GM21825 (cell line): ENCODE measurements at regions not wholly inside any gene's neighbourhood (a gene's known extent, or its start where the extent isn't known, plus 50 kb on each side); places are given as distances from the start of the nearest gene placed in this dataset.
"Not testable (repeated sequence)": the region's sequence is repeated elsewhere in the genome, so short reads cannot be mapped to it uniquely, and the experiment has no call there.

Experiments used
- ATAC-seq: cut with Tn5 transposase; IDR thresholded peaks from one replicate; pipeline ENCODE4 v1.9.1; 2021; ENCODE audit warnings: mild to moderate bottlenecking, moderate library complexity; ENCODE audit not compliant: unreplicated experiment

DNA sequence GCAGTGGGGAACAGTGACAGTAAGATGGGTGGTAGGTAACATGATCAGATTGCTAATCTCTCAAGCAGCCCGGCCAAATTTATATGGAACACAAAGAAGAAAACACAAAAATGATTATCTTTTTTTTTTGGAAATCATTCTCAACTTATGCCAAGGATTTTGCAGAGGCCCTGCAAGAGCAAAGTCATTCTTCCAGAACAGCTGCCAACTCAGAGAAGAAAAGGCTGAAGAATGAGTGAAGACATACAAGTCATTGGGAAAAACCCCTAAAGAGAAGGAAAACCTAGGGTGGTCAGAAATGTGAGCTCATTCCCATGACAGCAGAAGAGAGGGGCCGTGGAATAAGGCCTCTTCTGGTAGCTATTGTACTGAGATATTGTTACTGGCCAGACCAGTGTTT lies 246.7 kb downstream of the SHOX2 start:
- no peak for ATAC-seq

DNA sequence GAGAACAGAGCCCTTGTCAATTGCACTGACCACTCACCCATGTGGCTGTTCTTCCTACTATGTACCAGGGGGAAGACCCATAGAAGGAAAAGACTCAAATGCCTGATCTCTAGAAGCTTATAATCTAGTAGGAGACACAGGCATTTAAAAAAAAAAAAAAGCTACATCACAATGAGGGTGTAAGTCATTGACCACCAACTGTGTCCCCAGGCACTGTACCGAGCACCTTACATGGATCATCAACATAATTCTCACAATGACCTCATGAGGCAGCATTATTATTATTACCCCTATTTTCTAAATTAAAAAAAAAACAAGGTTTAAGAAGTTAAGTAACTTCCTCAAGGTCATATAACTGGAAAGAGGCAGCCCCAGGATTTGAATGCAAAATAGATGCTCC lies 247.4 kb downstream of the SHOX2 start:
- no peak for ATAC-seq

DNA sequence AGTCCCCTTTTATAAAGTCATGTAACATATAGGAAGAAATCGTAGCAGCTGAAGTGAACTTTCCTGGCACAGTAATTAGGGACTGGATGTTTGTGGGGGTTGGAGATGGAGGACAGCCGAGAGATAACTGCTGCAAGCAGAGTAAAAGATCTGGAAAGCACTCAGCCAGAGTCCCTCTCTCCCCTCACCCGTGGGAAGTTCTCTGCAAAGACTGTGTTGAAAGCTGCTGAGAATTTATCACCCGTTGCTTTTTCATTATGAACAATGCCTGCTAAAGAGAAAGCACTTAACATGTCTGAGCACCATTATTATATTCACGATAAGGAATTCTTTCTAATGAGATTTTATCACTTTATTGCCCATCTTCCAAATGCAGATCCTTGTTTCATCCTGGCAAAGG lies 248.8 kb downstream of the SHOX2 start:
- ATAC-seq, result no peak

DNA sequence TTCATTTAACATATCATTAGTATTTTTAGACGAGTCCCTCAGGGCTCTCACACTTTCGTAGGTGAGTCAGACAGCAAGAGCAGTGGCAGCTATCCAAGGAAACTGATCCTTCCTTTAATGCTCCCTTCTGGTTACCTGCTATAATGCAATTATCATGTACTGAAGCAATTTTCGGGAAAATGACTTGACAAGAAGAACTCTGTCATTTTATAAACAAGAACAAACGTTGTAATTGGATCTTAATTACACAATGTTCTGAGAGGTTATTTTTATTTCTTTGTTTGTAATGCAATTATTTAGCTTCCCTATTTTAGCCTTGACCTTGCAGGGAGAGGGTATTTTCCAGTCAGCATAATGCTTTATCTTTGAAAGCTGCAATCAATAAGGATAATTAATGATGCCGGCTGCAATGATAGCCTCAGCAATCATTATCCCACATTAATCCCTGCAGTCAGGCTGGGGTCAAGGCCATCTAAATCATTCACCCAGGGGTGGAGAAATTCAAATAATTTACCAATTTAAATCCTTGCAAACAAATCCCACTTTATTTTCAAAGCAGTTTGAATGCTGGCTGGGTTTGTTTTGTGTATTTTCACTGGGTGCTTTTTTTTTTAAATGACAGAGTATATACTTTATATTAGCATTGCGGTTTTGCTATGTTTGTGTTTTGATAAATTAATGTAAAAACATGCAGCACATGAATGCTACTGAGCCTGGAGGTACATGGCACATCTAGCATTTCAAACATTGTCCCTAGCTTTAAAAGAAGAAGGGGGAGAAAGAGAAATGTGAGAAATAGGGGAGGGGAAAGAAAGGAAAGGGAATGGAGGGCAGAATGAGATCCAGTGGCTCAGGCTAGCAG lies 249.9 kb downstream of the SHOX2 start:
- ATAC-seq, result no peak

DNA sequence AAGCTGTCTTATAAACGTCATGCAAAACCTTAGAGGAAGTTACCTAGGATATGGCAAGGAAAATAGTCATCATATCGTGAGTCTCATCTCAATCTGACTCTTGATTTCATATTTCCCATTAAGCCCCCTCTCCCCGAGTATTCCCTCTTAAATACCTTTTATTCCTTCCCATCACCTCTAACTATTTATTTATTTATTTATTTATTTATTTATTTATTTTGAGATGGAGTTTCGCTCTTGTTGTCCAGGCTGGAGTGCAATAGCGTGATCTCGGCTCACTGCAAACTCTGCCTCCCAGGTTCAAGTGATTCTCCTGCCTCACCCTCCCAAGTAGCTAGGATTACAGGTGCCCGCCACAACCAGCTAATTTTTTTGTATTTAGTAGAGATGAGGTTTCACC lies 260.4 kb downstream of the SHOX2 start:
- ATAC-seq, result not testable (repeated sequence)

DNA sequence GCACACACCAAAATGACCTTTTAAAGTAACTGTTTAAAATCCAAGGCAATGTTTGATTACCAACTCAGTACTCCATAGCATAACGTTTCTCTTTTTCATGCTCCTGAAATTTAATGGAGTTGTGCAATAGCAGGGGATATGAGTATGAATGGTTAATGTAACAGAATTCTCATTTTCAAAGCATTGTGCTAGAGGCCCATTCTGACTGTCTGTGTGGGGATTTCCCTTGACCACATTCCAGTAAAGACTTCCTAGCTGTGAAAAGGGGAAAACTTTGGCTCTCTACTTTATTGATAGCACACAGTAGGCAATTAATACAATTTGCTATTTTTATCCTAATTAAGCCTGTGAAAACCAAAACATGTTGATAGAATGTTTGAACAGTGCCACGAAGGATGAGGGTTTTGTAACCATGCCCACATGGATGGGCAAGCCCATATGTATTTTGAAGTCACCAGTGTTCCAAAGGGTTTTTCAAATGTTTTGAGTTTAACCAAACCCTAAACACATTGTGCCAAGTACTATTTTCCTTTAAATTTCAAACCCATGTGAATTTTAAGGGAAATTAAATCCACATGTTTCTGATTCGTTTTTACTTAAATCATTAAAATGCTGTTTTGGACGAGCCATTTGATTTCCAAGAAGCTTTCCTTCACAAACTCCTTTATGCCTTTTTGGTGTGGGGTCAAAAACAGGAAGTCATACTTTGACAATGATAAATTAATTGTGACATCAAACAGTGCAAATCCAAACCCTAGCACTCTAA lies 261.2 kb downstream of the SHOX2 start:
- ATAC-seq, result no peak

DNA sequence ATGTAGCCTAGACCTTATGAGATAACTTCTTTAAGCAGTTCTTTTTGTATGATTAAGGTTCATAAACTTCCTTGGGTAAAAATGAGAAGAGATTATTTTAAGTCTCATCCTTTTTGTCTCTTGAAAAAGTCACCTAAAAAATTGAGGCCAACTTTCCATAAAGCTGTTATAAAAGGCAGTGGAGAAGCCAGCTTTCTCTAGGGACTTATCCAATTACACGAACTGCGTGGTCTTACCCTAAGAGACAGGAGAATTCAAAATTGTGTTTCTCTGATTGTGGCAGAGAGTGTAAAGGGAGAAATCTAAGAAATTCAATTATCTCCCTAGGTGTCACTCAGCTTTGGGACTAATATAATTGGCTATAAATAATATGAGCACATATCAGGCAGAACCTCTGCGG lies 262.0 kb downstream of the SHOX2 start:
- ATAC-seq, result no peak

DNA sequence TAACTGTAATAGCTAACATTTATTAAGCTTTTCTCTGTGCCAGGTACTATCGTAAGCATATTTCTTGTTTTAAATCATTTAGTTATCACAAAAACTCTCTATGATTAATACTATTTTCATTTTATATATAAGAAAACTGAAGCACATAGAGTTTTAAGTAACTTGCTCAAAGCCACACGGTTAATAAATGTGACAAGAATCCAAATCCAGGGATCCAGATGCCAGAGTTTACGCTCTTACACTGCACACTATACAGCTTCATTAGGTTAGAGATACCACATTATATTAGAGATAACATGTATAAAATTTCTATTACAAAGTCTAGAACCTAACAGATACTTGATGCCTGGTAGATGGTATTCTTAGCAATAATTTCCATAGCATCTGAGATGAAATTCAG lies 265.2 kb downstream of the SHOX2 start:
- ATAC-seq, result no peak

DNA sequence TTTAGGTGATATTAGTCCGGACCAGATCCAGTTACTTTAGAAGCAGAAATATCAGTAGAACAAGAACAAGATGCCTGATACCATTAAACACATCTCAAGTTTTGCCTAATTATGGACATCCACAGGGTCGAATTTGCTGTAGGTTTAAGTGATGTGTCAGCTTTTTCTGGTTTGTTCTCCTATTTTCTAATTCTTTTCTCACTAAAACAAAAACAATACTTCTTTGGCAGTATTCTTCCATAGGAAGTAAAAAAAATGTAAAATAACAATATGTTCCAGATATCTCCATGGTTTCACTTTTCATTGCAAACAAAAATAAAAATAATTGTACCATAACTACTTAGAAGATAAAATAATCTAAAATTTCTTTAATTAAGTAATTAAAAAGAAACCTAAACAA lies 265.7 kb downstream of the SHOX2 start:
- ATAC-seq, result no peak

DNA sequence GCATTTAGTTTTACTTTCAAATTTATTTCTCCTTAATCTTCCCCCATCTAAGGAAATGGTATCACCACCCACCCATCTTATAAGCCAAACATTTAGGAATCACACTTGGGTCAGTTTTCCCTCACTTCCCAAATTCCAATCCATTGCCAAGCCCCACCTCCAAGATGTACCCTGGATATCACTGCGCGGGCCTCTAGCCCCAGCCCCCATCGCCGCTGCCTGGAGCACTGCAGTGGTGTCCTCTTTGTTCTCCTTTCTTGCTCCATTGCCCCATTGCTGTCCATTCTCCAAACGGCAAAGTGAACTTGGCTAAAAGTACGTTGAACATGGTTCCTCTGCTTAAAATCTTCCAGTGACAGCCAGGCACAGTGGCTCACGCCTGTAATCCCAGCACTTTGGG lies 267.8 kb downstream of the SHOX2 start:
- ATAC-seq, result no peak

DNA sequence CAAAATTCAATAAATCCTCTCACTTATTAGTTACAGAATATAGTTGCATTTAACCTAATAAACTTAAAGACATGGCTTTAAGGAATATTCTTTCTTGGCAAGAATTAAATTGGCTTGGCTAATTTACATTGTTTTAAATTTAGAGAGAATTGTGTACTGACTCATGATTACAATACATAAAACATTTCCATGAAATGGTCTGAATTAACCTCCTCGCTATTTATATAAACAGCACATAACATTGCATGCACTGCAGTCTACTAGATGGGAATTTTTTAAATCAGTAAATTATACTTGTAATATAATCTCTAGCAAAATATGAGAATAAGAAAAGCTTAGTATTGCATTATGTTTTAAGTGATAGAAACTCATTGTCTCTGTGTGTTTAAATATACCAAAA lies 268.9 kb downstream of the SHOX2 start:
- ATAC-seq, result no peak

DNA sequence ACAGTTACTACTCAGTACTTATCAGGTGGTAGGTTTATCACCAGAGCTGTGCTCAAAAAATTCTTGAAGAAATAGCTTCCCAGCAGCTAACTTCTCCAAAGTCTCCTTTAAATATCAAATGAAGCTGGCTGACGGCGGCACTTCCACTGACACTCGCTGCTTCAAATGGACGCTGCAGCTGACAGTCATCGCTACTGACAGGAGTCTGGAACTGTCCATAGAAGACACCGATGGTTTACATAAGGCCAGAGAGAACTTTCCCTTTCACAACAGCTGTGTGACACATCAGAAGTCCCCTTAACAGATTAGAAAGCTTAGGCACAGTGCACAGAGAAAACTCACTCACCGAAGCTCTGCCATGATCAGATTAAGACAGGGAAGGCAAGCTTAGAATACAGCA lies 270.2 kb downstream of the SHOX2 start:
- ATAC-seq, result no peak

DNA sequence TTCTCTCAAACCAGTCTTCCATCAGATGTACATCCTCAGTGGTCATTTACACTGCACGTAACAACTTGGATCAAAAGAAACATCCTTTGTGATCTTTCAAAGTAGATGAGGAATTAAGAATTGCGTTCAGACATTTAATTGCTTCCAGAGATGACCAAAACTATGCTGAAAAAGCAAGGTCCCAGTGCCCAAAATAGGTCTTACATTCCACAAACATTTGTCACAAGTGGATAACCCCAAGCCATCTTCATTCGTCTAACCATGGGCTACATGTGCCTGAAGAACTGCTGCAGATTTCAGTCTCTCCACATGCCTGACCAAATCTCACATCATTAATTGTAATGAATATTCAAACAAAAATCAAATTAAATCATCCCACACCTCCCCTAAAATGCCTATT lies 273.6 kb downstream of the SHOX2 start:
- no peak for ATAC-seq

DNA sequence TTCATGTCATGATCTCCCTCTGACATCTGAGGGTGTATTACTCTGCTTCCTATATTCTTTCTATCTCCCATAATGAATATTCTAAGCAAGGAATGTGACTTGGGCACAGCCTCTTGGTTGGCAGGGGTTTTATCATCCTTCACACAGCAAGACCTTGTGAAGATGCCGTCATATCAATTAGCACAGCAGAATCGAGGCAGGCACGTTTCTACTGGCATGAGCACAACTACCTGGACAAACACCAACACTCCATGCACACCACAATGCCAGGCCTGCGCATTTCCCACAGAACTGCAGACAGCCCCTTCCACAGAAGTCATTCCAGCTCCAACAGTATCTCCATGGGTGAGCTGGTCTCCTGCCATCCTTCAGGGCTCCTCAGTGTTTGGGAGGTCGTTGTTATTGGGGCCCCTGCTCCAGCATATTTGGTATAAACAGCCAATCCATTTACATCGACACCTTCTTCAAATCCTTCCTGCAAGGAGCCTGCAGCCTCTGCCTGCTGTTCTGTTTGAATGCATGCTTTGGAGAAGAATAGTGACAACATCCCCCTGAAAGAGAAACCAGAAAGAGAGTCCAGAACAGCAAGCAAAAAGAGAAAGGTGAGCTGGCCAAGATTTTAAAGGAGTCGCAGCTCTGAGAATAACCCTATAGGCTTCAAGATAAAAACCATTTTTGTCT lies 275.5 kb downstream of the SHOX2 start:
- ATAC-seq, result no peak

DNA sequence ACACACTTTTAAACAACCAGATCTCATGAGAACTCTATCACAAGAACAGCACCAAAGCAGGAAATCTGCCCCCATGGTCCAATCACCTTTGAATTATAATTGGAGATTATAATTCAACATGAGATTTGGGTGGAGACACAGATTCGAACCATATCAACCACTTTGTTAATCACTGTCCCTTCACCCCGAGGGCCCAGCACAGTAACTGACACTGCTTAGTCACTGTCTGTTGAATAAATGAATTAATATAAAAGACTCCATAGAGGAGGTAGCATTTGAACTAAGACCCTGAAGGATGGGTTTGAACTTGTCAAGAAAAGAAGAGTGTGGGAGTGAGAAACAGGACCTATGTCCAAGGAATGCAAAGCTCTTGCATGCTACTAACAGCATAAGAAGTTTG lies 276.4 kb downstream of the SHOX2 start:
- no peak for ATAC-seq

DNA sequence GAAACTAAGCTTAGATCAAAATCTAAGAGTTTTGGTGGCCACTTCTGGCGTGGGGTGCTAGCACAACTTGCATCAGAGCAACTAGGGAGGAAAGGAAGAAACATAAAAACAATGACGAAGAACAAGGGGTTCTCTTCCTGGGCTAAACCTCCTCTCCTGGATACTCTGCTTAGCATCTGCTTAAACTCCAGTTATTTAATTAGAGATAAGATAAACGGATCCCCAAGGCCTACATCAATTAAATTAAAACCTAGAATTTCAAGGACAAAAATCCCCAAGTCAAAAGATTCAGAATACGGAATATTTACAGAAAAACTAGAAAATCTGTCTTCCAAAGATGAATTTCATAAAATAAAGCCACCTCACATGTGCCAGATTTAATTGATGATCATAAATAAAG lies 281.9 kb downstream of the SHOX2 start:
- ATAC-seq, result no peak

DNA sequence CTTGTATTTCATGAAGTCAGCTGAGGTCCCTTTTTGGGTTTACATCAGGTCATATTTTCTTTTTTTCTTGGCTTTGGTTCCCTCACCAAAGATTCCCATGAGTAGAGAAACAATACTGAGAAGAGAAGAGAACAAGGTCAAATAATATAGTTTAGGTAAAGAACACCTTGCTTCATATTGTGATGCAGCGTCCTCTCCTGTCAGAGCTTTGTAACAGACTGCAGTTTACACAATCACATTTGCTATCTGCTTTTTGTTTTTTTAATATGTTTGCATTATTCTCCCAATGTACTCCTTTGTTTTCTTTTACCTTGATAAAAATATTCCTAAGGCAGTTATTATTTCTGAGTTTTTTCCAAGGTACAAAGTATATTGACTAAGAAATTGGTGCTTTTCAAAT lies 283.2 kb downstream of the SHOX2 start:
- ATAC-seq, result no peak

DNA sequence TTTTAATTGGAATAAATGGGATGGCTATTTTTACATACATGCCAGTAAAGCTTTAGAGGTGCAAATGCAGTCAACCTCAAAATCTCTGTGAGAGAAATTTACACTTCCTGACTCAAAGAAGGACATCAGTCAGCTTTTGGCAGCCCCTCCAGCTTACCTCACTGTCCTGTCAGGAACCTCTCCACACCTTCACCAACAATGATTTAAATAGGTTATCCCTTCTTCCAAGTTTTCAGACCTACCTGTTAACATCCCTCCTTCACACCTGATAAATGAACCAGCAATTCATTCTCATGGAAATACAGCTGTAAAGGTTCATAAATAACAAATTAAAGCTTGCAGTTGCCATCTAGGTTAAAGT lies 286.1 kb downstream of the SHOX2 start:
- no peak for ATAC-seq

DNA sequence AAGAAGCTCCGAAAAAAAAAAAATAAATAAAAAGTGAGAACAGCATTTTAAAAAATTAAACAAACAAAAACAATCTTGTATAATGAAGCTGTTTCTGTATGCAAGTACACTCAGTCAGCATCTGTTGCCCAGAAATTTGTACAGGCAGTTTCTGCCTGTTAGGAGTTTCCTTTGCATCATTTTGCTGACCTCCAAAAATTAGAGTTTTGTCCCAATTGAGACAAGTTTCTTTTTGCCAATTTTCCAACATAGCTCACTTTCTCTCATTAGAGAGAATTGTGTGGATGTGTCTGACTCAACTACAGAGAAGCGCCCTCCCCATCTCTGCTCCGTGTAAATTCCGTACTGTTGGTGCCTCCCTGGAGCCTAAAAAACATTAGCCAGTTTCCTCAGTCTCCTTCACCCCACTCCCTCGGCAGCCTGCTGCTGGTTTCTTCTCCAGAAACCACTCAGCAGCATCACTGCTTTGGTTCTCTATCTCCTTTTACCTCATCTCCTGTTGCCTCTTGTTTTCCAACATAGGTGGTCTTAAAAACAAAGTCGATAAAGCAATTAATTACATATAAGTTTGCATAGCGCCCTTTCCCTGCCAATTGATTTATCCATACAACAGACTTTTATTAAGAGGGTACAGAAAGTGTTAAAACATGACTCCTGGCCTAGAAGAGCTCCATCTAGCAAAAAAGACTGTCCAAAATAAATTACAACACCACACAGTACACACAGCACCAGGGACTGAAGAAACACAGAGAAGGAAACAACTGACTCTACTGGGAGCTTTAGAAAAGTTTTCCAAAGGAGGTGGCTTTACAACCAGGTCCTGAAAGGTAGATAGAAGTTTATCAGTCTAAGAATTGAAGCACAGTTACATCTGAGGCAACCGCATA lies 286.7 kb downstream of the SHOX2 start:
- ATAC-seq, result no peak

DNA sequence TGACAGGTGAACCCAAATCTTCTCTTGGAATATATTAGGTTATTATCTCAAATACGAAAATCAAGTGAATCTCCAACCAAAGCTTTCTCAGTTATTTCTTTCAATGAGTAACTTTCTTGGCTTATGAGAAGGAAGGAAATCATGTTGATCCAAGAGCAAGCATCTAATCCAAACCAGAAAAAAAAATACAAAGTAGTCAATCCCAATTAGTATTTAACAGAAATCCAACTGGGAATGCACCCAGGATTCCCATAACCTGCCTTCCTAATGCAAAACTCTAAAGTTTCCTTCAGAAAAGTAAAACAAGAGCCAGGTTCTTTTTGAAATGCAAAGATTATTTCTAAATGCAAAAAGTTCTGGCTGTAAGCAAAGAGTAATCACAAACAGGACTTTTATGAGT lies 289.3 kb downstream of the SHOX2 start:
- no peak for ATAC-seq

DNA sequence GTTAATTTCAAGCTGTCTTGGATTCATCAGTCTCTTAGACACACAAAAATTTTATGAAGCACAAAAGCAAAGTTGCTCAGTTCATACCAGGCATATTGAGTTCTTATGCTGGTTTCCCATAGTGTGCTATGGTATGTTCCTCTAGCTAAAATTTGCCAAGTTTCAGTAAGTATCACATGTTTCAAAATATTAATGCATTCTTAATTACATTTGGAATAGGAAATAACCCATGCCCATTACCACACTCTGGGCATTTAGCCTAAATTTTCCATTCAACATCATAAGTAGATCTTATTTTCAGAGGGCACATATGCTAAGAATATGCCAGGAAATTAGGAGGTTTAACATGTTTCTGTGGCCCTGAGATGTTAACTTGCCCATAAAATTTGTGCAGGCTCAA lies 289.9 kb downstream of the SHOX2 start:
- ATAC-seq, result no peak
